Osteocyte (in vitro differentiated cells): ENCODE measurements at regions not wholly inside any gene's neighbourhood (a gene's known extent, or its start where the extent isn't known, plus 50 kb on each side); places are given as distances from the start of the nearest gene placed in this dataset.

ENCODE experiments used
- DNase-seq: peaks from one replicate; pipeline ENCODE4 v3.0.0; 2021; ENCODE audit warnings: mixed read lengths; ENCODE audit not compliant: unreplicated experiment; ENCODE audit errors: extremely low spot score
- H3K27ac Mint-ChIP-seq: one replicate; pipeline ENCODE4 v1.8.0; 2021; ENCODE audit warnings: mild to moderate bottlenecking, mixed read lengths; ENCODE audit not compliant: unreplicated experiment
- H3K27me3 Mint-ChIP-seq: one replicate; pipeline ENCODE4 v1.8.0; 2021; ENCODE audit warnings: mixed read lengths; ENCODE audit not compliant: unreplicated experiment
- H3K36me3 Mint-ChIP-seq: one replicate; pipeline ENCODE4 v1.8.0; 2021; ENCODE audit warnings: mixed read lengths; ENCODE audit not compliant: unreplicated experiment
- H3K4me1 Mint-ChIP-seq: one replicate; pipeline ENCODE4 v1.8.0; 2021; ENCODE audit warnings: mixed read lengths; ENCODE audit not compliant: unreplicated experiment
- H3K4me3 Mint-ChIP-seq: one replicate; pipeline ENCODE4 v1.8.0; 2021; ENCODE audit warnings: mild to moderate bottlenecking, moderate library complexity, mixed read lengths; ENCODE audit not compliant: unreplicated experiment
- H3K9me3 Mint-ChIP-seq: one replicate; pipeline ENCODE4 v1.8.0; 2021; ENCODE audit warnings: mixed read lengths; ENCODE audit not compliant: unreplicated experiment
- TF ChIP-seq, protein P1 (sequence below): fragments of 200-600 bp; sonication (generic); IDR thresholded peaks from 2 replicates; pipeline ENCODE4 v1.5.0; 2021; ENCODE audit warnings: antibody characterized with exemption, mild to moderate bottlenecking, moderate library complexity

DNA sequence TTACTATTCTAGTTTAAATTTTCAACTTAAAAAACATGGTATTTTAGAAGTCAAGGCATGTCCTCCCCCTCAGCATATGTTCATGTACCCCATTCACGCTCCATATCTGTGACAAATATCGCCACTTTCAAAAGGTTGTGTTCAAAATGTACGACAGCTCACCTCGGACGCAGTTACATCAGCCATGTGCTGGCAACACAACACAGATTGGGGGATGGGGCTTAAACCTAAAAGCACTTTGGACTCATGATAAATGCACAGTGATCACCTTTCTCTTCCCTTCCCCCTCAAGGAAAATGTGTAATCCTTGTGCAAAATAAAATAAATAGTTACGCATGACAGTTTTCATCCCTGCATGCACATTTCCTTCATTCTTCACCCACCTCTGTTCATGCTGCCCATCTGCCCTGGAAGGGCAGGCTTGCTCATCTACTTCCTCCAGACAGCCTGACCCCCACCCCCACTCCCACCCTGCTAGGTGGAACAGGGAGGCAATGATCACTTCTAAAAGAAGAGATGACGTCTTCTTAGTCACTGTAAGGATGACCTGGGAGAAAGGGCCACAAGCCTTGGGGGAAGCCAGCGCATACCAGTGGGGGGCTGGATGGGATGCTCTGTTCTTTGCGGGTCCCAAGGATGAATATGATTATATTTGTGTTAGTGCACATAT, 271.4 kb upstream of the SEMA6D start:
- TF ChIP-seq, protein P1, sequence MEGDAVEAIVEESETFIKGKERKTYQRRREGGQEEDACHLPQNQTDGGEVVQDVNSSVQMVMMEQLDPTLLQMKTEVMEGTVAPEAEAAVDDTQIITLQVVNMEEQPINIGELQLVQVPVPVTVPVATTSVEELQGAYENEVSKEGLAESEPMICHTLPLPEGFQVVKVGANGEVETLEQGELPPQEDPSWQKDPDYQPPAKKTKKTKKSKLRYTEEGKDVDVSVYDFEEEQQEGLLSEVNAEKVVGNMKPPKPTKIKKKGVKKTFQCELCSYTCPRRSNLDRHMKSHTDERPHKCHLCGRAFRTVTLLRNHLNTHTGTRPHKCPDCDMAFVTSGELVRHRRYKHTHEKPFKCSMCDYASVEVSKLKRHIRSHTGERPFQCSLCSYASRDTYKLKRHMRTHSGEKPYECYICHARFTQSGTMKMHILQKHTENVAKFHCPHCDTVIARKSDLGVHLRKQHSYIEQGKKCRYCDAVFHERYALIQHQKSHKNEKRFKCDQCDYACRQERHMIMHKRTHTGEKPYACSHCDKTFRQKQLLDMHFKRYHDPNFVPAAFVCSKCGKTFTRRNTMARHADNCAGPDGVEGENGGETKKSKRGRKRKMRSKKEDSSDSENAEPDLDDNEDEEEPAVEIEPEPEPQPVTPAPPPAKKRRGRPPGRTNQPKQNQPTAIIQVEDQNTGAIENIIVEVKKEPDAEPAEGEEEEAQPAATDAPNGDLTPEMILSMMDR: no peak
- Mint-ChIP-seq H3K4me1 (peaks cover under 1% of the 10 kb centered on the region), H3K9me3 (peaks cover 5% of the 10 kb centered on the region), H3K27ac (no peak overlapping the region), H3K4me3 (no peak overlapping the region), H3K27me3 (no peaks in the 10 kb centered on the region), H3K36me3 (no peaks in the 10 kb centered on the region)
- no peak for DNase-seq

DNA sequence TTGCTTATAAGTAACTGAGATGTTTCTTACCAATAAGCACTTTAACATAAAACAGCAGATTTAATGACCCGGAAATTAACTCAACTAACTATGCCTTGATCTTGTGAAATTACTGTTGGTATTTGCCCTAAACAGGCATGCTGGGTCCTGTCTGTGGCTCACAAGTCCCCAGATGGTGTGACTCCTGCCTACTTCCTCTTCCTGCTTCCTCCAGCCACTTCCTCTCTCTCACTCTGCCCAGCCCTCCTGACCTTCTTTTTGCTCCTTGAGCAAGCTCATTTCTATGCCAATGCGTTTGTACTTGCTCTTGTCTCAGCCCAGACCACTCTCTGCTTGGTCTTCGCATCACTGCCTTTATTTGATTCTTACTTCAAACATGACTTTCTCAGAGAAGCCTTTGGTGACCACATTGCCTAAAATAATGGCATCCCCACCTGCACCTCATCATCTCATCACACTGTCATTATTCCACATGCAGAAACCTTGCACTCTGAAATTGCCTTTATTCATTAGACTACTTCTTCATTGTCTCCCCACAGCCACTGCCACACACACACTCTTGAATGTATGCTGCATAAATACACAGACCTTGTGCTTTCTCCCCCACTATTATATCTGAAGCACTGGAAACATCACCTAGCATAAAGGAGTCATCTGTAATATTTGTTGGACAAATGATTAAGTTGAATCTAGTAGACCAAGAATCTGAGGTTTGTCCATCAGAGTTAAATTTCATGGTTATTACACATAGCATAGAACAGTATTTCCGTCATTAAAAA, 256.3 kb upstream of the SEMA6D start:
- no peak for DNase-seq
- Mint-ChIP-seq H3K27ac (no peak overlapping the region), H3K4me1 (peaks cover 13% of the 10 kb centered on the region), H3K36me3 (no peaks in the 10 kb centered on the region), H3K27me3 (no peaks in the 10 kb centered on the region), H3K4me3 (no peak overlapping the region), H3K9me3 (peaks cover 4% of the 10 kb centered on the region)
- TF ChIP-seq, protein P1: no peak

DNA sequence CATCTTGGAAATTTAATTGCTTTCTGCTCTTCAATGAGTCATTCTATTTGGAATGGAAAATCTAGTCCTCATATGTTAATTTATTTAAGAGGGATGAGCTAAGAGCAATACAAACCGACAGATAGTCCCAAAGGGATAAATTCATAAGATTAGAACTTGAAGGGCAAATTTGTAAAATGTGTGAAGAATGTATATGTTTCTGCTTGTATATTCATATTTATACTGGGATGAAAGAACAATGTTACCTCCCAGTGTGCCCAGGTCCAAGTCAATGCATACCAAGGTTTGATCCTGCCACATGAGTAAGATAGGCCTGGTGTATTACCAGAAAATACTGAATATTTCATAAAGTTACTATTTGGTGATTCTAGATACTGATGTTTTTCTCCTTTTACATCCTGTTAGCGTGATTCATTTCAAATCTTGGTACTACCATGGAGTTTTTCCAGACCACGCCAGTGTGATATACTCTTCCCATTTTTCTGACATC, 255.6 kb upstream of the SEMA6D start:
- Mint-ChIP-seq H3K4me3 (no peak overlapping the region), H3K36me3 (no peaks in the 10 kb centered on the region), H3K9me3 (peaks cover 8% of the 10 kb centered on the region), H3K27ac (peak overlapping the region; percentile 59), H3K27me3 (no peaks in the 10 kb centered on the region), H3K4me1 (peaks cover 16% of the 10 kb centered on the region)
- TF ChIP-seq, protein P1: no peak
- DNase-seq: no peak

DNA sequence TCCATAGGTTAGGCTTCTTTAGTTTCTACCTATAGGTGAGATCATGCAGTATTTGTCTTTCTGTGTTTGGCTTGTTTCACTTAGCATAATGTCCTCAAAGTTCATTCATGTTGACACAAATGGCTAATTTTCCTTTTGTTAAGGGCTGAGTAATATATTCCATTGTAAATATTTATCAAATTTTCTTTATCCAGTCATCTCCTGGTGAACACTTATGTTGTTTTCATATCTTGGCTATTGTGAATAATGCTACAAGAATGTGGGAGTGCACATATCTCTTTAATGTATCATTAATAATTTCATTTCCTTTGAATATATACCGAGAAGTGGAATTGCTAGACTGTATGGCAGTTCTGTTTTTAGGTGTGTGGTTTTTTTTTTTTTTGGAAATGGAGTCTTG, 250.9 kb upstream of the SEMA6D start:
- no peaks in the 10 kb centered on the region for H3K36me3 Mint-ChIP-seq
- TF ChIP-seq, protein P1: no peak
- DNase-seq: no peak
- peaks cover 8% of the 10 kb centered on the region for H3K9me3 Mint-ChIP-seq
- no peak overlapping the region for H3K27ac Mint-ChIP-seq
- no peaks in the 10 kb centered on the region for H3K27me3 Mint-ChIP-seq
- no peak overlapping the region for H3K4me3 Mint-ChIP-seq
- peaks cover 14% of the 10 kb centered on the region for H3K4me1 Mint-ChIP-seq

DNA sequence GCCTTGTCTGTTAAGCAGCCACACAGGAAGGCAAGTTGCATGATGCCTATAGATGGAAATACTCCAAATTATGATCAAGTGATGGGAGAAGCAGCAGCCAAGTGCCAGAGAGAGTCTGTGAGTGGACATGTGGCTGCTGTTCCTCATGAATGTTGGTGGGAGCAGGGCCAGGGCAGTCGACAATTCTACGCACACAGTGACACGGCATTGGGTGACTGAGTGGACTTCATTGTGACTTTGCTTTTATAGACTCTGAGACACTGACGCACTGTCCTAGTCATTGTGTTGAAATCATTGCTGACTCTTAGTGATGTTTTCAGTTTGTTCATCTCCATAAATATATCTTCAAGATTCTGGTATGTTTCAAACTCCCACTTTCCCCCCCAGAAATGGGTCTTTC, 246.3 kb upstream of the SEMA6D start:
- H3K27ac Mint-ChIP-seq: no peak overlapping the region

More for the DNA sequence above, 246.3 kb upstream of the SEMA6D start:
- Mint-ChIP-seq H3K4me3 (no peak overlapping the region), H3K27me3 (no peaks in the 10 kb centered on the region), H3K4me1 (peaks cover 3% of the 10 kb centered on the region), H3K36me3 (no peaks in the 10 kb centered on the region), H3K9me3 (peaks cover 4% of the 10 kb centered on the region)
- TF ChIP-seq, protein P1: no peak
- DNase-seq: no peak
